Panc1 (cell line): ENCODE measurements at regions not wholly inside any gene's neighbourhood (a gene's known extent, or its start where the extent isn't known, plus 50 kb on each side); places are given as distances from the start of the nearest gene placed in this dataset.

ENCODE experiments used
- ATAC-seq: fragments of 200-7000 bp; cut with Tn5 transposase; 2 replicates; pipeline ENCODE4 v1.9.1; 2020; ENCODE audit warnings: mild to moderate bottlenecking, moderate library complexity
- BruUV-seq: library from RNA; stranded (reverse); fragments of 400-500 nt; replicated peaks from 2 replicates; lab custom pipeline; 2021; lab: Mats Ljungman, UMichigan
- CTCF ChIA-PET: fragments of 300-600 bp; sonication (Branson Sonifier 250); formaldehyde crosslinking; loops from one replicate; lab custom pipeline; 2022; ENCODE audit warnings: antibody characterized with exemption; lab: Charles Lee
- POLR2A ChIA-PET: fragments of 300-600 bp; sonication (Branson Sonifier 250); formaldehyde crosslinking; loops from one replicate; lab custom pipeline; 2022; ENCODE audit warnings: antibody characterized with exemption; lab: Charles Lee
- DNase-seq: peaks from one replicate; pipeline ENCODE4 v3.0.0-alpha.2; 2010; ENCODE audit warnings: low read depth, low spot score
- H3K27ac ChIP-seq: 2 replicates; pipeline ENCODE4 v1.5.1; 2011; ENCODE audit warnings: mild to moderate bottlenecking, low read length, inconsistent platforms
- H3K27me3 ChIP-seq: fragments of 200-500 bp; sonication (Bioruptor generic); 2 replicates; pipeline ENCODE4 v1.6.0; 2014; ENCODE audit warnings: low read length, inconsistent platforms; ENCODE audit not compliant: control insufficient read depth, insufficient read depth
- H3K36me3 ChIP-seq: fragments of 200-500 bp; sonication (Bioruptor generic); 2 replicates; pipeline ENCODE4 v1.5.1; 2014; ENCODE audit warnings: inconsistent platforms, mild to moderate bottlenecking, low read length, moderate library complexity; ENCODE audit not compliant: control insufficient read depth, insufficient read depth
- H3K4me1 ChIP-seq: 2 replicates; pipeline ENCODE4 v1.5.1; 2011; ENCODE audit warnings: inconsistent platforms, mild to moderate bottlenecking, low read length, moderate library complexity; ENCODE audit not compliant: control insufficient read depth, insufficient read depth
- H3K4me3 ChIP-seq, 2 experiments: 2 replicates each; pipeline ENCODE4 v1.5.1; 2011 to 2012; ENCODE audit warnings: low read depth in 2 of 2, low read length in 2 of 2, mild to moderate bottlenecking in 2 of 2, inconsistent platforms in 1 of 2, moderate library complexity in 1 of 2
- H3K9me3 ChIP-seq: fragments of 200-500 bp; sonication (Bioruptor generic); 2 replicates; pipeline ENCODE4 v1.5.1; 2014; ENCODE audit warnings: low read depth, mild to moderate bottlenecking, inconsistent platforms, low read length, moderate library complexity; ENCODE audit not compliant: control insufficient read depth, insufficient read depth
- CTCF ChIP-seq: fragments of 450-650 bp; IDR thresholded peaks from 2 replicates; pipeline ENCODE4 v1.5.1; 2017; ENCODE audit warnings: mild to moderate bottlenecking
- POLR2AphosphoS5 ChIP-seq: IDR thresholded peaks from 2 replicates; pipeline ENCODE4 v1.6.1; 2012; ENCODE audit warnings: mild to moderate bottlenecking, low read depth, low read length, moderate library complexity
- REST ChIP-seq, 2 experiments: IDR thresholded peaks; 2 replicates each; pipeline ENCODE4 v1.6.1; 2011 to 2012; ENCODE audit warnings: low read depth in 2 of 2, control low read depth in 1 of 2, low read length in 1 of 2, mild to moderate bottlenecking in 1 of 2, moderate library complexity in 1 of 2; ENCODE audit not compliant: insufficient read depth in 1 of 2
- SIN3A ChIP-seq: IDR thresholded peaks from 2 replicates; pipeline ENCODE4 v1.6.1; 2012; ENCODE audit warnings: low read depth, mild to moderate bottlenecking, low read length, moderate library complexity, borderline replicate concordance; ENCODE audit not compliant: insufficient read depth
- TCF7L2 ChIP-seq: IDR thresholded peaks from 2 replicates; pipeline ENCODE4 v1.6.1; 2011; ENCODE audit warnings: mild to moderate bottlenecking, low read depth, low read length, inconsistent platforms
- in situ Hi-C: cut with HindIII; loops from 2 replicates; pipeline ENCODE4 v1.10.0; 2016; ENCODE audit warnings: low sequenced_read_pairs, low pct_unique_long_range_greater_than_20kb
- intact Hi-C: fragments of 100-400 bp; cut with micrococcal nuclease; formaldehyde crosslinking; loops from one replicate; pipeline ENCODE4 v1.10.0; 2022; ENCODE audit not compliant: unreplicated experiment

- DNase-seq (no peak), ATAC-seq (no peak)
- POLR2A ChIA-PET = no interaction called here
- Histone ChIP-seq H3K4me3 (no peak overlapping the region), H3K27me3 (no peaks in the 10 kb centered on the region), H3K27ac (no peak overlapping the region), H3K9me3 (no peaks in the 10 kb centered on the region), H3K4me1 (no peaks in the 10 kb centered on the region), H3K36me3 (no peaks in the 10 kb centered on the region)
- CTCF ChIA-PET = no interaction called here
- in situ Hi-C loops (no loop called here), intact Hi-C loops (no loop called here)
- no peak for TF ChIP-seq REST (IDR thresholded peaks at IDR 0.05; ENCODE audit: insufficient read depth in 1 of 2, low read depth in 2 of 2, low read length in 1 of 2)
- no peak for TF ChIP-seq TCF7L2
- no peak for TF ChIP-seq SIN3A
- no peak for TF ChIP-seq CTCF
- TF ChIP-seq POLR2AphosphoS5 = no peak
- BruUV-seq = no TSS peak
Measured at GRCh38 chr4:36990128-36990872, 254.2 kb upstream of the NWD2 start.

- POLR2A ChIA-PET = no interaction called here
- no TSS peak for BruUV-seq
- in situ Hi-C loops = no loop called here
Measured at GRCh38 chr4:36997727-36998126, 246.8 kb upstream of the NWD2 start.

More at GRCh38 chr4:36997727-36998126, 246.8 kb upstream of the NWD2 start:
- TF ChIP-seq SIN3A = no peak
- TF ChIP-seq REST (IDR thresholded peaks at IDR 0.05; ENCODE audit: insufficient read depth in 1 of 2, low read depth in 2 of 2, low read length in 1 of 2) = no peak
- no peak for TF ChIP-seq POLR2AphosphoS5
- TF ChIP-seq CTCF = no peak
- no peak for TF ChIP-seq TCF7L2
- H3K36me3 ChIP-seq = no peaks in the 10 kb centered on the region
- CTCF ChIA-PET = no interaction called here
- no peaks in the 10 kb centered on the region for H3K9me3 ChIP-seq
- no peak overlapping the region for H3K4me3 ChIP-seq
- no peaks in the 10 kb centered on the region for H3K4me1 ChIP-seq
- intact Hi-C loops = no loop called here
- H3K27ac ChIP-seq = no peak overlapping the region
- DNase-seq = peak; percentile 17
- no peak for ATAC-seq
- no peaks in the 10 kb centered on the region for H3K27me3 ChIP-seq
